PC-3 (cell line): ENCODE measurements at regions not wholly inside any gene's neighbourhood (a gene's known extent, or its start where the extent isn't known, plus 50 kb on each side); places are given as distances from the start of the nearest gene placed in this dataset.
"Not testable (repeated sequence)": the region's sequence is repeated elsewhere in the genome, so short reads cannot be mapped to it uniquely, and the experiment has no call there.

Experiments
- EZH2 ChIP-seq: fragments of 300-600 bp; sonication (generic); IDR thresholded peaks from one replicate; pipeline ENCODE4 v1.6.1; 2017; ENCODE audit warnings: antibody characterized with exemption, mild to moderate bottlenecking, low read length; ENCODE audit not compliant: unreplicated experiment
- TF ChIP-seq, protein P1 (sequence below): fragments of 300-600 bp; sonication (generic); conservative IDR thresholded peaks from 2 replicates; pipeline ENCODE4 v1.5.1; 2017; ENCODE audit warnings: antibody characterized with exemption, low read depth, mild to moderate bottlenecking, low read length

DNA sequence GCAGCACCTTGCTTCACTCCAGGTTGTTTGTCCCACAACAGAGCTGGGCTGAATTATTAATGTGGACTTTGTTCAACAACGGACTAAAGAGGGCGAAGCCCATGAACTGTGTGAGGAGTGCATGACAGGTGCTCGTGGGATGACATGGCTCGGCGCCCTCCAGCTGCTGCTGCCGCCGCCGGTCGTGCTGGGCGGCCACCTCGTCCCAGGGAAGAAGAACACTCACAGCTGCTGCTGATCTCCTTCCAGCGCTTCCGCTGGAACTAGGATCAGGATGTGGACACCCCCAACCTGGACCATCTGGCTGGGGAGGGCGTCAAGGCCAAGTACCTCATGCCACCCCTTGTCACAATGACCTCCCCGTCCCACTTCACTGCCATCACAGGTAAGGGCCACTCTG is 91.4 kb upstream of the FAM90A26 start:
- TF ChIP-seq EZH2, result not testable (repeated sequence)
- TF ChIP-seq, protein P1, sequence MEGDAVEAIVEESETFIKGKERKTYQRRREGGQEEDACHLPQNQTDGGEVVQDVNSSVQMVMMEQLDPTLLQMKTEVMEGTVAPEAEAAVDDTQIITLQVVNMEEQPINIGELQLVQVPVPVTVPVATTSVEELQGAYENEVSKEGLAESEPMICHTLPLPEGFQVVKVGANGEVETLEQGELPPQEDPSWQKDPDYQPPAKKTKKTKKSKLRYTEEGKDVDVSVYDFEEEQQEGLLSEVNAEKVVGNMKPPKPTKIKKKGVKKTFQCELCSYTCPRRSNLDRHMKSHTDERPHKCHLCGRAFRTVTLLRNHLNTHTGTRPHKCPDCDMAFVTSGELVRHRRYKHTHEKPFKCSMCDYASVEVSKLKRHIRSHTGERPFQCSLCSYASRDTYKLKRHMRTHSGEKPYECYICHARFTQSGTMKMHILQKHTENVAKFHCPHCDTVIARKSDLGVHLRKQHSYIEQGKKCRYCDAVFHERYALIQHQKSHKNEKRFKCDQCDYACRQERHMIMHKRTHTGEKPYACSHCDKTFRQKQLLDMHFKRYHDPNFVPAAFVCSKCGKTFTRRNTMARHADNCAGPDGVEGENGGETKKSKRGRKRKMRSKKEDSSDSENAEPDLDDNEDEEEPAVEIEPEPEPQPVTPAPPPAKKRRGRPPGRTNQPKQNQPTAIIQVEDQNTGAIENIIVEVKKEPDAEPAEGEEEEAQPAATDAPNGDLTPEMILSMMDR, result not testable (repeated sequence)
